A172 (cell line): ENCODE measurements at regions not wholly inside any gene's neighbourhood (a gene's known extent, or its start where the extent isn't known, plus 50 kb on each side); places are given as distances from the start of the nearest gene placed in this dataset.

Experiments used
- DNase-seq: peaks from one replicate; pipeline ENCODE4 v3.0.0-alpha.2; 2015; ENCODE audit warnings: low spot score

GRCh38 chr3:73801444-73801843, 176.7 kb upstream of the PDZRN3 start:
- DNase-seq: no peak

GRCh38 chr3:73797311-73797710, 172.6 kb upstream of the PDZRN3 start:
- no peak for DNase-seq

GRCh38 chr3:73796382-73796781, 171.6 kb upstream of the PDZRN3 start:
- no peak for DNase-seq

GRCh38 chr3:73791356-73791755, 166.6 kb upstream of the PDZRN3 start:
- DNase-seq: no peak

- no peak for DNase-seq
Measured at GRCh38 chr3:73789825-73790444, 165.2 kb upstream of the PDZRN3 start.

- DNase-seq: no peak
Measured at GRCh38 chr3:73787620-73788019, 162.9 kb upstream of the PDZRN3 start.

GRCh38 chr3:73786998-73787397, 162.3 kb upstream of the PDZRN3 start:
- no peak for DNase-seq

- DNase-seq: peak; percentile 72
Measured at GRCh38 chr3:73786321-73786807, 161.6 kb upstream of the PDZRN3 start.

GRCh38 chr3:73784686-73785392, 160.1 kb upstream of the PDZRN3 start:
- peak; percentile 28 for DNase-seq

- no peak for DNase-seq
Measured at GRCh38 chr3:73783811-73784210, 159.1 kb upstream of the PDZRN3 start.

GRCh38 chr3:73781541-73781940, 156.8 kb upstream of the PDZRN3 start:
- no peak for DNase-seq

GRCh38 chr3:73774645-73775044, 149.9 kb upstream of the PDZRN3 start:
- no peak for DNase-seq

- no peak for DNase-seq
Measured at GRCh38 chr3:73773233-73773632, 148.5 kb upstream of the PDZRN3 start.

- DNase-seq: no peak
Measured at GRCh38 chr3:73772076-73772886, 147.5 kb upstream of the PDZRN3 start.

GRCh38 chr3:73768524-73769308, 144.0 kb upstream of the PDZRN3 start:
- no peak for DNase-seq

- no peak for DNase-seq
Measured at GRCh38 chr3:73766599-73767381, 142.0 kb upstream of the PDZRN3 start.

- no peak for DNase-seq
Measured at GRCh38 chr3:73765878-73766545, 141.3 kb upstream of the PDZRN3 start.

- no peak for DNase-seq
Measured at GRCh38 chr3:73762855-73763254, 138.1 kb upstream of the PDZRN3 start.

- no peak for DNase-seq
Measured at GRCh38 chr3:73759297-73759711, 134.6 kb upstream of the PDZRN3 start.

- DNase-seq: no peak
Measured at GRCh38 chr3:73757536-73757935, 132.8 kb upstream of the PDZRN3 start.
